HAP-1 (cell line): ENCODE measurements at regions not wholly inside any gene's neighbourhood (a gene's known extent, or its start where the extent isn't known, plus 50 kb on each side); places are given as distances from the start of the nearest gene placed in this dataset.
"Not testable (repeated sequence)": the region's sequence is repeated elsewhere in the genome, so short reads cannot be mapped to it uniquely, and the experiment has no call there.

Experiments used
- DNase-seq, 2 experiments: peaks; one replicate each; pipeline ENCODE4 v3.0.0-alpha.2; 2016 to 2020; ENCODE audit warnings: low spot score in 2 of 2
- H3K27me3 ChIP-seq: fragments of 250-450 bp; sonication (Bioruptor Pico); 2 replicates; pipeline ENCODE4 v1.5.1; 2020; ENCODE audit warnings: low read depth, mild to moderate bottlenecking, moderate library complexity
- H3K36me3 ChIP-seq: fragments of 250-450 bp; sonication (Bioruptor Pico); replicated peaks from 2 replicates; pipeline ENCODE4 v1.5.1; 2020; ENCODE audit warnings: mild to moderate bottlenecking
- H3K4me1 ChIP-seq: fragments of 250-450 bp; sonication (Bioruptor Pico); 2 replicates; pipeline ENCODE4 v1.5.1; 2020; ENCODE audit warnings: mild to moderate bottlenecking
- H3K4me3 ChIP-seq: fragments of 250-450 bp; sonication (Bioruptor Pico); 2 replicates; pipeline ENCODE4 v1.5.1; 2020; ENCODE audit warnings: mild to moderate bottlenecking, moderate library complexity
- H3K9me3 ChIP-seq: fragments of 250-450 bp; sonication (Bioruptor Pico); 2 replicates; pipeline ENCODE4 v1.5.1; 2020; ENCODE audit warnings: mild to moderate bottlenecking, moderate library complexity
- in situ Hi-C: fragments of 300-500 bp; cut with MboI; formaldehyde crosslinking; loops from 3 replicates; pipeline ENCODE4 v1.14.3; 2020; ENCODE audit warnings: low sequenced_read_pairs, inconsistent platforms, mixed read lengths

- Histone ChIP-seq H3K4me1 (no peaks in the 10 kb centered on the region), H3K4me3 (no peak overlapping the region), H3K27me3 (no peaks in the 10 kb centered on the region), H3K9me3 (no peaks in the 10 kb centered on the region; the same call in 1 of the 2 replicates), H3K36me3 (no peaks in the 10 kb centered on the region)
- no peak for DNase-seq
- in situ Hi-C loops, result no loop called here
Measured at GRCh38 chr7:68873616-68874015, 724.7 kb upstream of the AUTS2 start.

- in situ Hi-C loops, result no loop called here
- no peak for DNase-seq
Measured at GRCh38 chr7:68875857-68876256, 722.4 kb upstream of the AUTS2 start.

GRCh38 chr7:68887116-68887515, 711.2 kb upstream of the AUTS2 start:
- H3K36me3 ChIP-seq, H3K4me3 ChIP-seq, H3K9me3 ChIP-seq, H3K4me1 ChIP-seq, H3K27me3 ChIP-seq, DNase-seq, in situ Hi-C loops: not testable (repeated sequence)

More at GRCh38 chr7:68875857-68876256, 722.4 kb upstream of the AUTS2 start:
- Histone ChIP-seq H3K27me3 (no peaks in the 10 kb centered on the region), H3K36me3 (no peaks in the 10 kb centered on the region), H3K9me3 (no peaks in the 10 kb centered on the region; the same call in 1 of the 2 replicates), H3K4me3 (no peak overlapping the region), H3K4me1 (no peaks in the 10 kb centered on the region)

GRCh38 chr7:68888971-68889385, 709.3 kb upstream of the AUTS2 start:
- Histone ChIP-seq H3K9me3 (no peaks in the 10 kb centered on the region), H3K4me1 (no peaks in the 10 kb centered on the region), H3K4me3 (no peak overlapping the region), H3K27me3 (no peaks in the 10 kb centered on the region), H3K36me3 (no peaks in the 10 kb centered on the region)
- in situ Hi-C loops, result no loop called here
- no peak for DNase-seq

GRCh38 chr7:68892236-68892635, 706.0 kb upstream of the AUTS2 start:
- Histone ChIP-seq H3K4me3 (no peak overlapping the region), H3K27me3 (no peaks in the 10 kb centered on the region), H3K4me1 (no peaks in the 10 kb centered on the region), H3K36me3 (no peaks in the 10 kb centered on the region), H3K9me3 (no peaks in the 10 kb centered on the region)
- DNase-seq, result no peak
- in situ Hi-C loops, result no loop called here

- Histone ChIP-seq H3K4me1 (no peaks in the 10 kb centered on the region), H3K9me3 (no peaks in the 10 kb centered on the region), H3K27me3 (no peaks in the 10 kb centered on the region), H3K4me3 (no peak overlapping the region), H3K36me3 (no peaks in the 10 kb centered on the region)
- in situ Hi-C loops, result no loop called here
- no peak for DNase-seq
Measured at GRCh38 chr7:68893411-68893810, 704.9 kb upstream of the AUTS2 start.

GRCh38 chr7:68899156-68899555, 699.1 kb upstream of the AUTS2 start:
- H3K36me3 ChIP-seq, H3K27me3 ChIP-seq, H3K4me1 ChIP-seq, in situ Hi-C loops, H3K9me3 ChIP-seq, DNase-seq, H3K4me3 ChIP-seq: not testable (repeated sequence)

- Histone ChIP-seq H3K4me1 (no peaks in the 10 kb centered on the region), H3K9me3 (no peaks in the 10 kb centered on the region)
Measured at GRCh38 chr7:68900096-68900495, 698.2 kb upstream of the AUTS2 start.

GRCh38 chr7:68904630-68905029, 693.6 kb upstream of the AUTS2 start:
- H3K9me3 ChIP-seq, result no peaks in the 10 kb centered on the region
- DNase-seq, result no peak
- no peak overlapping the region for H3K4me3 ChIP-seq
- H3K27me3 ChIP-seq, result no peaks in the 10 kb centered on the region
- in situ Hi-C loops, result no loop called here
- no peaks in the 10 kb centered on the region for H3K36me3 ChIP-seq
- no peaks in the 10 kb centered on the region for H3K4me1 ChIP-seq

More at GRCh38 chr7:68900096-68900495, 698.2 kb upstream of the AUTS2 start:
- Histone ChIP-seq H3K36me3 (no peaks in the 10 kb centered on the region), H3K27me3 (no peaks in the 10 kb centered on the region), H3K4me3 (no peak overlapping the region)
- no peak for DNase-seq
- in situ Hi-C loops, result no loop called here

DNA sequence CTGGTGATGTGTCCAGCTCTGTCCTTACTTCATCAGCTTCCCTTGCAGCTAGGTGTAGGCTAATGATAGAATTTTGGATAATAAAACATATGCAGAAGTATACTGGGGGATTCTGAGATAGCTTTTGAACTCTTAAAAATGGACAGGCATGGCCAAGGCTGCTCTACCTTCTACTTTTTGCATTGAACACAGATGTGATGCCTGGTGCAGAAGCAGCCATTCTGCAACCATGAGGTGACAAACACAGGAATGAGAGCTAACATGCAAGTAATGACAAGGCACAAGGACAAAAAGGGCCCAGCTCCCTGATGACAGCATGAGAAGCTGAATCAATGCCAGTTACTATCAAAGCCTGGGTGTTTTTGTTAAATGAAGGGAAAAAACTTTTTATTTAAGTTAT, 686.5 kb upstream of the AUTS2 start:
- DNase-seq, result no peak
- Histone ChIP-seq H3K9me3 (peaks cover 4% of the 10 kb centered on the region; the same call in 1 of the 2 replicates), H3K36me3 (no peaks in the 10 kb centered on the region), H3K4me1 (no peaks in the 10 kb centered on the region), H3K27me3 (no peaks in the 10 kb centered on the region), H3K4me3 (no peak overlapping the region)
- in situ Hi-C loops, result no loop called here

- no peak overlapping the region for H3K4me3 ChIP-seq
- no peak for DNase-seq
- no peaks in the 10 kb centered on the region for H3K27me3 ChIP-seq
- in situ Hi-C loops, result no loop called here
- H3K9me3 ChIP-seq, result peaks cover 4% of the 10 kb centered on the region; the same call in 1 of the 2 replicates
- H3K36me3 ChIP-seq, result no peaks in the 10 kb centered on the region
- H3K4me1 ChIP-seq, result no peaks in the 10 kb centered on the region
Measured at GRCh38 chr7:68914006-68914405, 684.3 kb upstream of the AUTS2 start.

GRCh38 chr7:68917041-68917651, 681.1 kb upstream of the AUTS2 start:
- in situ Hi-C loops, result no loop called here
- no peaks in the 10 kb centered on the region for H3K9me3 ChIP-seq
- no peaks in the 10 kb centered on the region for H3K27me3 ChIP-seq
- no peak for DNase-seq
- H3K4me1 ChIP-seq, result no peaks in the 10 kb centered on the region
- H3K4me3 ChIP-seq, result no peak overlapping the region
- H3K36me3 ChIP-seq, result no peaks in the 10 kb centered on the region

DNA sequence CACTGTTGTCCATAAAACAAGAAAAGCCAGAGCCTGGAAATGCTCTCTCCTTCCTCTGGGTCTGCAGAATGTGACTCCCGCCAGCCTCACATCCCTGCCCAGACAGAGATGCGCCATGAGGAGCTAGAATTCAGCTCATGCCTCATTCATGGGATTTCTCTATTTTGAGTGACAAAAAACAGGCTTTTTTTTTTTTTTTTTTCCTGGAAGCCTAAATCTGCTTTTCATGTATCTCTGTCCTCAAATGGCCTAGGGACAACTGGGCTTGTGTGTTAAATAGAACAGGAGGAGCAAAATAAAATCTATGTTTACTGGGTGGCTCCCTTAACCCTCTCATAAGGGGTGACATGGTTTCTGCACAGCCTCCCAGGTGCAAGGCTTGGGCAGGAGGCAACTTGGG, 679.7 kb upstream of the AUTS2 start:
- Histone ChIP-seq H3K4me3 (no peak overlapping the region), H3K4me1 (no peaks in the 10 kb centered on the region), H3K9me3 (no peaks in the 10 kb centered on the region), H3K36me3 (no peaks in the 10 kb centered on the region), H3K27me3 (no peaks in the 10 kb centered on the region)
- in situ Hi-C loops, result no loop called here
- DNase-seq, result no peak

GRCh38 chr7:68922850-68923249, 675.4 kb upstream of the AUTS2 start:
- no peaks in the 10 kb centered on the region for H3K36me3 ChIP-seq
- no peak for DNase-seq
- H3K9me3 ChIP-seq, result no peaks in the 10 kb centered on the region
- in situ Hi-C loops, result no loop called here
- no peaks in the 10 kb centered on the region for H3K27me3 ChIP-seq
- H3K4me1 ChIP-seq, result no peaks in the 10 kb centered on the region
- no peak overlapping the region for H3K4me3 ChIP-seq

DNA sequence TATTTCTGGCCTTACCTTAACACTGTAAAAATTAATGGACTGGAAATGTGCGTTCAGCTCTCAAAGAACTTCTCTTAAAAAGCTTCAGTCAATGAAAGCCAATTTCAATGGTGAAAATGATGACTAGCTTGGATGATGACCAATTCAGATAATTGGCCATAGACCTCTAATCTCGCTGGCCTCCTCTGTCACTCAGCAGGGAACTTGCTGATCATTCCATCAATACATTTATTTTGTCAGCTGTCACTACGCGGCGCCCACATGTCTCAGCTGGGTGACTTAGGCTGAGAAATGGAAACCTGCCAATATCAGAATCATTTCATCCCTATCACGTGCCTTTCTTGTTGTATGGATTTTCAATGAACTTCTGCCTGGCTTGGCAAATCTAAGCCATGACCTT, 673.0 kb upstream of the AUTS2 start:
- Histone ChIP-seq H3K4me1 (no peaks in the 10 kb centered on the region), H3K4me3 (no peak overlapping the region), H3K36me3 (no peaks in the 10 kb centered on the region), H3K9me3 (no peaks in the 10 kb centered on the region), H3K27me3 (no peaks in the 10 kb centered on the region)
- DNase-seq, result no peak
- in situ Hi-C loops, result no loop called here
